NCI-H1092 (cell line): ENCODE measurements at regions not wholly inside any gene's neighbourhood (a gene's known extent, or its start where the extent isn't known, plus 50 kb on each side); places are given as distances from the start of the nearest gene placed in this dataset.

Experiments
- DNase-seq: peaks from one replicate; lab custom pipeline; 2025; lab: John Stamatoyannopoulos, UW

- no peak for DNase-seq
Measured at GRCh38 chr22:48055185-48055584, 1292.7 kb downstream of the TBC1D22A start.

GRCh38 chr22:48054596-48054995 is 1292.1 kb downstream of the TBC1D22A start:
- DNase-seq, result no peak

DNA sequence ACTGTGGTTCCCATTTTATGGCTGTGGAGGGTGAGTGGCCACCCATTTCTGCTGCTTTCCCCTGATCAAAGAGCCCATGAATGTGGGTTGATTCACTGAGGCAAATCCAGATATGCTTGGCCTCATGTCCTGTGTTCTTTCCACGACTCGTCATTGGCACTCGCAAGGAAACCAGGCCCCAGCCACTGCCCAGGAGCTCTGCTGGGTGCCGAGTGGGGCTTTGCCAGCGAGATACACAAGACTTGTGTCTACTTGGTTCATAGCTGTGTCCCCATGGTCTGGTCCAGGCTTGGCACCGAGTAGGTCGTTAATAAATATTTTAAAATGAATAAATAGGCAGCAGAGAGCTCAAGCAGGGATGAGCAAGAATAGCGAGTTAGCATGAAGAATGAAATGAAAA is 1291.5 kb downstream of the TBC1D22A start:
- DNase-seq, result no peak

- DNase-seq, result no peak
Measured at GRCh38 chr22:48053486-48053885, 1291.0 kb downstream of the TBC1D22A start.

- no peak for DNase-seq
Measured at GRCh38 chr22:48052621-48052890, 1290.1 kb downstream of the TBC1D22A start.

DNA sequence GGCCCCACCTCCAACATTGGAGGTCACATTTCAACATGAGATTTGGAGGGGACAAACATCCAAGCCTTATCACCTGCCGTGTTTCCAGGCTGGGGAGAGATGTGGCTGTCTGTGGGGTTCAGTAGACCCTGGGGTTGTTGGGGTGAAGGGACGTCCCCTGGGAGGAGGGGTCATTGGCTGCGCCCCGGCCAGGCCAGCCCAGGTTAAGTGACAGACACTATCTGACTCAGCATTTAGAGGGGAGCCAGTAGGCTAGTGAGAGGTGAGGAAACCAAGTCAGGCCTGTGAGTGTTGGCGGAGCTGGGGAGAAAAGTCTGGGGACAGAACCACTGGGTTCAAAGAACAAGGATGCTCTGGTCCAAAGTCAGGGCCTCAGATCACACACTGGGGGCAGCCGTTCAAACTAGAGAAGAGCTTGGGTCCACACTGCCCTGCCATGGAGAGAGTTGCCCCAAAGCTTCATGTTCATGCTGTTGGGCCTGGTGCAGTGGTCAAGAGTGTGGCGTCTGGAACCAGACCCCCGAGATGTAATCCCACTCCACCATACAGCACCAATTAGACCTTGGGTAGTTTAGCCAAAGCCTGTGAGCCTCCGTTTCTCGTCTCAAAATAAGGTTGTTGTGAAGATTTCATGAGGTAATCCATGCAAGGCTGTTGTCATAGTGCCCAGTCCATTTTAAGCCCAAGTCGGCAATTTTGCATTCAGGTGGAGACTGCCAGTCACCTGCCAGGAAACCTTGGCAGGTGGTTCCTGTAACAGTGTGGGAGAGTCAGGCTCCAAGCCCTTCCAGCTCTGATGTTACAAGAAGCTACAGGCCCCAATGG is 1289.6 kb downstream of the TBC1D22A start:
- no peak for DNase-seq

- DNase-seq, result no peak
Measured at GRCh38 chr22:48050836-48051235, 1288.4 kb downstream of the TBC1D22A start.

DNA sequence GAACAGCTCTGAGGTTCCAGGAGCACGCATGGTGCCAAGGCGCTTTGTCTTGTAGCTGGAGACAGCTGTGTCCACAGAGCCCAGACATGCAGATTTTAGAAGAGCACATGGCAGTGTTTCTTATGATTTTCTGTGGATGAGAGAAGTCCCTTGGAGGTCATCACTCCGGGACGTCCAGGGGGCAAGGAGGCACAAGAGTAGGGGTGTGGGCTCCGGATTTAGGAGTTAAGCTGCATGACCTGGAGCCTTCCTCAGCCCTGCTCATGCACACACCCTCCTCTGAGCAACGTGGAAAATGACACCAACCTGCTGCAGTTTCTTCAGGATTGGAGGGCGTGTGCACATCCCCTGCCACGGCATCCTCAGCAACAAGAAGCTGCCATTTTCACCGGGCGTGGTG is 1286.7 kb downstream of the TBC1D22A start:
- no peak for DNase-seq

GRCh38 chr22:48047722-48048500 is 1285.5 kb downstream of the TBC1D22A start:
- no peak for DNase-seq

- no peak for DNase-seq
Measured at GRCh38 chr22:48045369-48045768, 1282.9 kb downstream of the TBC1D22A start.

- no peak for DNase-seq
Measured at GRCh38 chr22:48044487-48045060, 1282.1 kb downstream of the TBC1D22A start.

DNA sequence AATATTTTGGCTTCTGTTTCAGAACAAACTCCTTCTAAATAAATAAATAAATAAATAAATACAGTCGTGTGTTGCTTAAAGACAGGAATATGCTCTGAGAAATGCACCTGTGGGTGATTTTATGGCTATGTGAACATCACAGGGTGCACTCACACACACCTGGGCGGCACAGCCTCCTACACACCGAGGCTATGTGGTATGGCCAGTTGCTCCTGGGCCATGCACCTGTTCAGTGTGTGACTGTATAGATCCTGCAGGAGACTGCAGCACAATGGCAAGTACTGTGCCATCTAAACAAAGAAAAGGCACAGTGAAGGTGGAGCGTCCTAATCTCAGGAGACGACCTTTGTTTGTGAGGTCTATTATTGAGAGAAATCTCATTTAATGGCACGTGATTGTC is 1281.1 kb downstream of the TBC1D22A start:
- DNase-seq, result no peak

- DNase-seq, result no peak
Measured at GRCh38 chr22:48042621-48043395, 1280.4 kb downstream of the TBC1D22A start.

GRCh38 chr22:48039326-48039725 is 1276.9 kb downstream of the TBC1D22A start:
- no peak for DNase-seq

DNA sequence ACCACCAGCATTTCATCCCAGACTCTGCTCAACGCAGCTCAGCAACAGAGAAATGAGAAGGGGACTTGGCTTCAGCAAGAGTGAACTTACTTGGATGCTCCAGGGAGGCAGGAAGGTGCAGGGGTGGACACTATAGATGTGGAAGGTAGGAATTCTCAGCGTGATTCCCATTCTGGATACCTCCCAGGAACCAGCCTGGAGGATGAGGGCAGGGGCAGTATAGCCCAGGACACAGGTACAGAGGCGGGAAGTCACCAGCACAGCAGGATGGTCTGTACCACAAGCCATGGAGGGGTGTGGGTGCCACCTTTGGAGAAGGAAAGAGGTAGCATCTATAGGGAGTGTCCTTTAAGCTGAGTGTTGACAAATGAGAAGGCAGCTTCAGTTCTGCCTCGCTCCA is 1275.2 kb downstream of the TBC1D22A start:
- no peak for DNase-seq

- no peak for DNase-seq
Measured at GRCh38 chr22:48035897-48036296, 1273.4 kb downstream of the TBC1D22A start.

GRCh38 chr22:48031589-48031988 is 1269.1 kb downstream of the TBC1D22A start:
- DNase-seq, result no peak

DNA sequence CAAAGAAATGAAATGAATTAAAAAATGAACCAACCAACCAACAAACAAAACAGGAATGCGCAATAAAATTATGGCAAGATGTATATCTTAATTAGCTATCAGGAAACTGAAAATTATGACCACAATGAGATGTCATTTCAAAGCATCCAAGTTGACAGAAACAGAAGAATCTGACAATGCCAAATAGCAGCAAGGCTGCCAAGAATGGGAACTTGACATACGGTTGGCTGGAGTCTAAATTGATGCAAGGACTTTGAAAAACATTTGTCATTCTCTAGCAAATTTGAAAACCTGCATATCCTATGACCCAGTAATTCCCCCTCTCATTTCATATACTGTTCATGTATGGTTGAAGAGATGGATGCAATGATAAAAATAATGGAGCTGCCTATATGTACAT is 1262.6 kb downstream of the TBC1D22A start:
- no peak for DNase-seq

- no peak for DNase-seq
Measured at GRCh38 chr22:48021991-48022401, 1259.5 kb downstream of the TBC1D22A start.

- no peak for DNase-seq
Measured at GRCh38 chr22:48018346-48018745, 1255.9 kb downstream of the TBC1D22A start.

GRCh38 chr22:48015701-48016100 is 1253.3 kb downstream of the TBC1D22A start:
- DNase-seq, result no peak

- DNase-seq, result no peak
Measured at GRCh38 chr22:48004936-48005335, 1242.5 kb downstream of the TBC1D22A start.
